ENCODE measurements at regions not wholly inside any gene's neighbourhood (a gene's known extent, or its start where the extent isn't known, plus 50 kb on each side); places are given as distances from the start of the nearest gene placed in this dataset.

GRCh38 chr7:96452146-96452545, 130.2 kb upstream of the SLC25A13 start:
- no peak for TF ChIP-seq CTCF (IDR thresholded peaks at IDR 0.05)

GRCh38 chr7:96449094-96449493, 127.2 kb upstream of the SLC25A13 start:
- WGBS, 2 donors, result 70 to 71% methylated on average over 4 of the region's 4 CpGs
- H3K4me3 ChIP-seq, result no peak overlapping the region
- FAIRE-seq (no peak), DNase-seq (no peak), ATAC-seq (no peak)
- TF ChIP-seq CTCF (IDR thresholded peaks at IDR 0.05), result no peak
- intact Hi-C loops (cut with DNase I), result no loop called here
- H3K4me1 ChIP-seq, result no peaks in the 10 kb centered on the region
- H3K27me3 ChIP-seq, result no peaks in the 10 kb centered on the region
- no peaks in the 10 kb centered on the region for H3K9me3 ChIP-seq
- no peaks in the 10 kb centered on the region for H3K36me3 ChIP-seq
- no peak overlapping the region for H3K27ac ChIP-seq

More at GRCh38 chr7:96452146-96452545, 130.2 kb upstream of the SLC25A13 start:
- no peak overlapping the region for H3K27ac ChIP-seq
- H3K4me1 ChIP-seq, result no peaks in the 10 kb centered on the region
- no peaks in the 10 kb centered on the region for H3K9me3 ChIP-seq
- DNase-seq (no peak), ATAC-seq (no peak), FAIRE-seq (no peak)
- no peaks in the 10 kb centered on the region for H3K27me3 ChIP-seq
- WGBS, 2 donors, result 57 to 68% methylated on average over 2 of the region's 2 CpGs
- intact Hi-C loops (cut with DNase I), result no loop called here
- no peaks in the 10 kb centered on the region for H3K36me3 ChIP-seq
- no peak overlapping the region for H3K4me3 ChIP-seq

- no peak overlapping the region for H3K4me3 ChIP-seq
- no peak for ATAC-seq
- WGBS, 2 donors, result 38 to 45% methylated on average over 5 of the region's 5 CpGs
- H3K27ac ChIP-seq, result no peak overlapping the region
- H3K4me1 ChIP-seq, result no peaks in the 10 kb centered on the region
- no peak for FAIRE-seq
- intact Hi-C loops (cut with DNase I), result no loop called here
- H3K27me3 ChIP-seq, result no peaks in the 10 kb centered on the region
- no peaks in the 10 kb centered on the region for H3K9me3 ChIP-seq
- TF ChIP-seq CTCF (IDR thresholded peaks at IDR 0.05), result no peak
- DNase-seq, result no peak
- H3K36me3 ChIP-seq, result no peaks in the 10 kb centered on the region
Measured at GRCh38 chr7:96447109-96447645, 125.3 kb upstream of the SLC25A13 start.

GRCh38 chr7:96441436-96442084, 119.7 kb upstream of the SLC25A13 start:
- no peaks in the 10 kb centered on the region for H3K9me3 ChIP-seq
- no peak for TF ChIP-seq CTCF (IDR thresholded peaks at IDR 0.05)
- H3K27ac ChIP-seq, result no peak overlapping the region
- no peaks in the 10 kb centered on the region for H3K27me3 ChIP-seq
- ATAC-seq, result no peak
- FAIRE-seq, result no peak
- 79 to 85% methylated on average over 5 of the region's 5 CpGs for WGBS, 2 donors
- DNase-seq, result no peak
- intact Hi-C loops (cut with DNase I), result no loop called here
- H3K4me1 ChIP-seq, result no peaks in the 10 kb centered on the region
- no peak overlapping the region for H3K4me3 ChIP-seq
- H3K36me3 ChIP-seq, result no peaks in the 10 kb centered on the region

GRCh38 chr7:96440328-96440727, 118.4 kb upstream of the SLC25A13 start:
- intact Hi-C loops (cut with DNase I), result no loop called here
- WGBS, 2 donors, result 81 to 87% methylated on average over 4 of the region's 4 CpGs
- H3K27me3 ChIP-seq, result no peaks in the 10 kb centered on the region
- ATAC-seq, result no peak
- H3K27ac ChIP-seq, result no peak overlapping the region
- H3K36me3 ChIP-seq, result no peaks in the 10 kb centered on the region
- FAIRE-seq, result no peak
- TF ChIP-seq CTCF (IDR thresholded peaks at IDR 0.05), result no peak
- H3K9me3 ChIP-seq, result no peaks in the 10 kb centered on the region
- no peaks in the 10 kb centered on the region for H3K4me1 ChIP-seq
- no peak overlapping the region for H3K4me3 ChIP-seq
- DNase-seq, result no peak

Measured in pancreas (tissue), 10 donors.